ENCODE measurements at regions not wholly inside any gene's neighbourhood (a gene's known extent, or its start where the extent isn't known, plus 50 kb on each side); places are given as distances from the start of the nearest gene placed in this dataset.

GRCh38 chr6:7484666-7485065 is 56.8 kb upstream of the DSP start:
- no peaks in the 10 kb centered on the region for H3K9me3 ChIP-seq
- ChIA-PET POLR2A (no interaction called here), CTCF (no interaction called here)
- no peak overlapping the region for H3K4me3 Mint-ChIP-seq (ENCODE audit: unreplicated experiment)
- H3K4me3 ChIP-seq (ENCODE audit: low read depth, low read length), result no peak overlapping the region
- H3K4me1 ChIP-seq, result peaks cover 3% of the 10 kb centered on the region; the same call in 1 of the 2 replicates
- no peaks in the 10 kb centered on the region for H3K9me3 Mint-ChIP-seq (ENCODE audit: unreplicated experiment)
- H3K4me1 Mint-ChIP-seq (ENCODE audit: low read depth, unreplicated experiment), result no peaks in the 10 kb centered on the region
- no peaks in the 10 kb centered on the region for H3K36me3 ChIP-seq (ENCODE audit: control insufficient read depth, insufficient read depth, low read length)
- no peaks in the 10 kb centered on the region for H3K27me3 ChIP-seq (replicated peaks; ENCODE audit: control insufficient read depth, insufficient read depth, low read length)
- H3K27me3 Mint-ChIP-seq (ENCODE audit: insufficient read depth, unreplicated experiment), result no peaks in the 10 kb centered on the region
- no peak for DNase-seq
- BruUV-seq (replicated peaks), result no TSS peak
- intact Hi-C loops (cut with micrococcal nuclease; ENCODE audit: unreplicated experiment), result no loop called here
- TF ChIP-seq, protein P1, sequence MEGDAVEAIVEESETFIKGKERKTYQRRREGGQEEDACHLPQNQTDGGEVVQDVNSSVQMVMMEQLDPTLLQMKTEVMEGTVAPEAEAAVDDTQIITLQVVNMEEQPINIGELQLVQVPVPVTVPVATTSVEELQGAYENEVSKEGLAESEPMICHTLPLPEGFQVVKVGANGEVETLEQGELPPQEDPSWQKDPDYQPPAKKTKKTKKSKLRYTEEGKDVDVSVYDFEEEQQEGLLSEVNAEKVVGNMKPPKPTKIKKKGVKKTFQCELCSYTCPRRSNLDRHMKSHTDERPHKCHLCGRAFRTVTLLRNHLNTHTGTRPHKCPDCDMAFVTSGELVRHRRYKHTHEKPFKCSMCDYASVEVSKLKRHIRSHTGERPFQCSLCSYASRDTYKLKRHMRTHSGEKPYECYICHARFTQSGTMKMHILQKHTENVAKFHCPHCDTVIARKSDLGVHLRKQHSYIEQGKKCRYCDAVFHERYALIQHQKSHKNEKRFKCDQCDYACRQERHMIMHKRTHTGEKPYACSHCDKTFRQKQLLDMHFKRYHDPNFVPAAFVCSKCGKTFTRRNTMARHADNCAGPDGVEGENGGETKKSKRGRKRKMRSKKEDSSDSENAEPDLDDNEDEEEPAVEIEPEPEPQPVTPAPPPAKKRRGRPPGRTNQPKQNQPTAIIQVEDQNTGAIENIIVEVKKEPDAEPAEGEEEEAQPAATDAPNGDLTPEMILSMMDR (IDR thresholded peaks at IDR 0.05; ENCODE audit: insufficient read depth in 1 of 2, low read depth in 1 of 2, low read length in 1 of 2, severe bottlenecking in 1 of 2, unreplicated experiment in 1 of 2), result no peak
- no peak overlapping the region for H3K27ac Mint-ChIP-seq (ENCODE audit: unreplicated experiment)
- no peaks in the 10 kb centered on the region for H3K36me3 Mint-ChIP-seq (ENCODE audit: insufficient read depth, unreplicated experiment)

DNA sequence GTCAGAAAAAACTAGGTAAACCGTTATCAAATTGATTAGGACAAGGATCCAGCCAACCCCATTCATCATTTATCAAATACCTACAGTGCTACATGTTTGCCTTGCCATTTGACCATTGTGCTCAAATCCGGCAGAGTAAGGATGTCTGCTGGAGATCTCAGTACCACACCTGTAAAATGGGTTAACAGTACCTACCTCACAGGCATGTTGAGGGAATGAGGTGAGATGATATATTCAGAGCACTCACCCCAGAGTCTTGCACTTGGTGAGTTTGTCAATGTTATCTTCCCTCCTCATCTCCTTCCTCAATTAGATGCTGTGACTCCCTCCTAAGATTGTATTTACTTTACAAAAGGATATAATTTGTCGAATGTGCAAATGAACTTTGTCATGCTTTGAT is 54.5 kb upstream of the DSP start:
- TF ChIP-seq, protein P1 (IDR thresholded peaks at IDR 0.05; ENCODE audit: insufficient read depth in 1 of 2, low read depth in 1 of 2, low read length in 1 of 2, severe bottlenecking in 1 of 2, unreplicated experiment in 1 of 2), result no peak
- H3K4me1 Mint-ChIP-seq (ENCODE audit: low read depth, unreplicated experiment), result no peaks in the 10 kb centered on the region
- DNase-seq, result no peak
- H3K4me1 ChIP-seq, result no peaks in the 10 kb centered on the region
- ChIA-PET POLR2A (no interaction called here), CTCF (no interaction called here)
- H3K36me3 Mint-ChIP-seq (ENCODE audit: insufficient read depth, unreplicated experiment), result no peaks in the 10 kb centered on the region
- no peak overlapping the region for H3K4me3 Mint-ChIP-seq (ENCODE audit: unreplicated experiment)
- H3K4me3 ChIP-seq (ENCODE audit: low read depth, low read length), result no peak overlapping the region
- H3K9me3 ChIP-seq, result no peaks in the 10 kb centered on the region
- intact Hi-C loops (cut with micrococcal nuclease; ENCODE audit: unreplicated experiment), result no loop called here
- H3K27me3 ChIP-seq (replicated peaks; ENCODE audit: control insufficient read depth, insufficient read depth, low read length), result no peaks in the 10 kb centered on the region
- no TSS peak for BruUV-seq (replicated peaks)
- no peaks in the 10 kb centered on the region for H3K36me3 ChIP-seq (ENCODE audit: control insufficient read depth, insufficient read depth, low read length)
- H3K27ac Mint-ChIP-seq (ENCODE audit: unreplicated experiment), result no peak overlapping the region
- H3K9me3 Mint-ChIP-seq (ENCODE audit: unreplicated experiment), result peaks cover 3% of the 10 kb centered on the region
- no peaks in the 10 kb centered on the region for H3K27me3 Mint-ChIP-seq (ENCODE audit: insufficient read depth, unreplicated experiment)

DNA sequence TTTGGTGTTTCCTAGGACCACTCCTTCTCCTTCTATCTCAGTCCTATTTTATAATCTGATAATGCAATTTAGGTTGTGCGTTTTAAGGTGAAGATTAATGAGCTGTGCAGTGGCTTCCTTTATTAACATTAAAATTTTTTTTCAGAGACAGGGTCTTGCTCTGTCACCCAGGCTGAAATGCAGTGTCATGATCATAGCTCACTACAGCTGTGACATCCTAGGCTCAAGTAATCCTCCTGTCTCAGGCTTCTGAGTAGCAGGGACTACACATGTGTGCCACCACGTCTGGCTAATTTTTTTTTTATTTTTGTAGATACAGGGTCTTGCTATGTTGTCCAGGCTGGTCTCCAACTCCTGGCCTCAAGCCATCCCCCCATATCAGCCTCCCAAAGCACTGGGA is 53.0 kb upstream of the DSP start:
- Mint-ChIP-seq H3K9me3 (ENCODE audit: unreplicated experiment) (peaks cover 8% of the 10 kb centered on the region), H3K4me3 (ENCODE audit: unreplicated experiment) (no peak overlapping the region), H3K4me1 (ENCODE audit: low read depth, unreplicated experiment) (no peaks in the 10 kb centered on the region), H3K36me3 (ENCODE audit: insufficient read depth, unreplicated experiment) (no peaks in the 10 kb centered on the region), H3K27ac (ENCODE audit: unreplicated experiment) (no peak overlapping the region), H3K27me3 (ENCODE audit: insufficient read depth, unreplicated experiment) (no peaks in the 10 kb centered on the region)
- Histone ChIP-seq H3K4me3 (ENCODE audit: low read depth, low read length) (no peak overlapping the region), H3K36me3 (ENCODE audit: control insufficient read depth, insufficient read depth, low read length) (no peaks in the 10 kb centered on the region), H3K4me1 (no peaks in the 10 kb centered on the region), H3K9me3 (no peaks in the 10 kb centered on the region), H3K27me3 (replicated peaks; ENCODE audit: control insufficient read depth, insufficient read depth, low read length) (no peaks in the 10 kb centered on the region)
- intact Hi-C loops (cut with micrococcal nuclease; ENCODE audit: unreplicated experiment), result no loop called here
- BruUV-seq (replicated peaks), result no TSS peak
- CTCF ChIA-PET, result no interaction called here
- POLR2A ChIA-PET, result no interaction called here
- no peak for DNase-seq
- TF ChIP-seq, protein P1 (IDR thresholded peaks at IDR 0.05; ENCODE audit: insufficient read depth in 1 of 2, low read depth in 1 of 2, low read length in 1 of 2, severe bottlenecking in 1 of 2, unreplicated experiment in 1 of 2), result no peak

All from Caco-2 (cell line).